ENCODE measurements at regions not wholly inside any gene's neighbourhood (a gene's known extent, or its start where the extent isn't known, plus 50 kb on each side); places are given as distances from the start of the nearest gene placed in this dataset.

DNA sequence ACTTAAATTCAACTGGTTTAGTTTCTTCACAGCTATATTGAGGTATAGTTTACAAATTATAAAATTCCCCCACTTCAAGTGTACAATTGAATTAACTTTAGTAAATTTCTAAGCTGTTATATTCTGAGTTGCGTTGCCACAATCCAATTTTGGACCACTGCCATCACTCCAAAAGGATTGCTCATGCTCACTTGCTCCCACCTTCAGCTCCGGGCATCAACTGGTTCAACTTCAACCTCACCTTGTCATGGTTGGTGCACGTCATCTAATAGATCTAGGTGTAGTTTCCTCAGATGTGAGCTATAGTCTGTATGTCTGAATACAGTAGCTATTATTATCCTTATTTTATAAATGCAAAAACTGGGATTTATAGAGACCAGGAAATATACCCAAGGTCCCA is 942.5 kb upstream of the WWC1 start:
- TF ChIP-seq SMARCA5 (IDR thresholded peaks at IDR 0.05), result no peak
- TF ChIP-seq RBBP5 (conservative IDR thresholded peaks at IDR 0.05), result no peak
- TF ChIP-seq, protein P1, sequence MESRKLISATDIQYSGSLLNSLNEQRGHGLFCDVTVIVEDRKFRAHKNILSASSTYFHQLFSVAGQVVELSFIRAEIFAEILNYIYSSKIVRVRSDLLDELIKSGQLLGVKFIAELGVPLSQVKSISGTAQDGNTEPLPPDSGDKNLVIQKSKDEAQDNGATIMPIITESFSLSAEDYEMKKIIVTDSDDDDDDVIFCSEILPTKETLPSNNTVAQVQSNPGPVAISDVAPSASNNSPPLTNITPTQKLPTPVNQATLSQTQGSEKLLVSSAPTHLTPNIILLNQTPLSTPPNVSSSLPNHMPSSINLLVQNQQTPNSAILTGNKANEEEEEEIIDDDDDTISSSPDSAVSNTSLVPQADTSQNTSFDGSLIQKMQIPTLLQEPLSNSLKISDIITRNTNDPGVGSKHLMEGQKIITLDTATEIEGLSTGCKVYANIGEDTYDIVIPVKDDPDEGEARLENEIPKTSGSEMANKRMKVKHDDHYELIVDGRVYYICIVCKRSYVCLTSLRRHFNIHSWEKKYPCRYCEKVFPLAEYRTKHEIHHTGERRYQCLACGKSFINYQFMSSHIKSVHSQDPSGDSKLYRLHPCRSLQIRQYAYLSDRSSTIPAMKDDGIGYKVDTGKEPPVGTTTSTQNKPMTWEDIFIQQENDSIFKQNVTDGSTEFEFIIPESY (IDR thresholded peaks at IDR 0.05), result no peak
- TF ChIP-seq HSF1 (IDR thresholded peaks at IDR 0.05; ENCODE audit: low read depth, low read length), result no peak
- TF ChIP-seq CREB1 (IDR thresholded peaks at IDR 0.05; ENCODE audit: low read depth), result no peak
- no peak for FAIRE-seq
- no peaks in the 10 kb centered on the region for H3K36me3 ChIP-seq (ENCODE audit: control insufficient read depth in 2 of 2, insufficient read depth in 2 of 2, low read length in 1 of 2)
- WGBS (ENCODE audit: insufficient coverage, insufficient replicate concordance, low lambda C conversion rate, missing lambda C conversion rate), result 29% methylated on average over 3 of the region's 3 CpGs
- ATAC-seq, result no peak
- no peaks in the 10 kb centered on the region for H3K9me3 ChIP-seq (replicated peaks; ENCODE audit: control insufficient read depth, insufficient read depth, low read length)
- no peaks in the 10 kb centered on the region for H3K27me3 ChIP-seq (replicated peaks in 1 of 2; ENCODE audit: control insufficient read depth in 2 of 2, insufficient read depth in 2 of 2, low read length in 1 of 2)
- RAD21 ChIA-PET (ENCODE audit: unreplicated experiment), result no interaction called here
- H3K4me2 ChIP-seq (ENCODE audit: control insufficient read depth, insufficient read depth), result no peak overlapping the region
- H2AFZ ChIP-seq (ENCODE audit: control insufficient read depth, low read depth, low read length), result no peak overlapping the region
- H3K4me1 ChIP-seq (ENCODE audit: control insufficient read depth, insufficient read depth, low read length), result no peaks in the 10 kb centered on the region
- no peaks in the 10 kb centered on the region for H3K79me2 ChIP-seq (ENCODE audit: control insufficient read depth, insufficient read depth, low read length)
- POLR2A ChIA-PET, result no interaction called here
- no peak overlapping the region for H3K9ac ChIP-seq (ENCODE audit: control insufficient read depth, insufficient read depth, low read length)
- CTCF ChIA-PET, result no interaction called here
- DNase-seq (ENCODE audit: low read depth, low spot score), result no peak
- in situ Hi-C loops (cut with MboI) (no loop called here), intact Hi-C loops (cut with micrococcal nuclease; ENCODE audit: unreplicated experiment) (no loop called here)
- no peaks in the 10 kb centered on the region for H4K20me1 ChIP-seq (ENCODE audit: control insufficient read depth, insufficient read depth)
- no TSS peak for BruUV-seq (replicated peaks)
- H3K4me3 ChIP-seq, result no peak overlapping the region
- H3K27ac ChIP-seq (ENCODE audit: control insufficient read depth, insufficient read depth), result no peak overlapping the region
- SMC1A ChIA-PET (ENCODE audit: uncharacterized antibody, unreplicated experiment), result no interaction called here

GRCh38 chr5:167351316-167351715 is 940.1 kb upstream of the WWC1 start:
- Histone ChIP-seq H3K9ac (ENCODE audit: control insufficient read depth, insufficient read depth, low read length) (no peak overlapping the region), H3K27ac (ENCODE audit: control insufficient read depth, insufficient read depth) (no peak overlapping the region), H3K36me3 (ENCODE audit: control insufficient read depth in 2 of 2, insufficient read depth in 2 of 2, low read length in 1 of 2) (no peaks in the 10 kb centered on the region), H4K20me1 (ENCODE audit: control insufficient read depth, insufficient read depth) (no peaks in the 10 kb centered on the region), H3K4me3 (no peak overlapping the region), H3K79me2 (ENCODE audit: control insufficient read depth, insufficient read depth, low read length) (no peaks in the 10 kb centered on the region), H3K4me1 (ENCODE audit: control insufficient read depth, insufficient read depth, low read length) (no peaks in the 10 kb centered on the region), H2AFZ (ENCODE audit: control insufficient read depth, low read depth, low read length) (no peak overlapping the region), H3K9me3 (replicated peaks; ENCODE audit: control insufficient read depth, insufficient read depth, low read length) (no peaks in the 10 kb centered on the region), H3K4me2 (ENCODE audit: control insufficient read depth, insufficient read depth) (no peak overlapping the region), H3K27me3 (replicated peaks in 1 of 2; ENCODE audit: control insufficient read depth in 2 of 2, insufficient read depth in 2 of 2, low read length in 1 of 2) (no peaks in the 10 kb centered on the region)
- in situ Hi-C loops (cut with MboI), result no loop called here
- WGBS (ENCODE audit: insufficient coverage, insufficient replicate concordance, low lambda C conversion rate, missing lambda C conversion rate), result 58% methylated on average over 4 of the region's 4 CpGs
- BruUV-seq (replicated peaks), result no TSS peak
- POLR2A ChIA-PET, result no interaction called here
- no peak for ATAC-seq
- no peak for FAIRE-seq
- RAD21 ChIA-PET (ENCODE audit: unreplicated experiment), result no interaction called here
- DNase-seq (ENCODE audit: low read depth, low spot score), result no peak
- CTCF ChIA-PET, result no interaction called here
- intact Hi-C loops (cut with micrococcal nuclease; ENCODE audit: unreplicated experiment), result no loop called here
- SMC1A ChIA-PET (ENCODE audit: uncharacterized antibody, unreplicated experiment), result interaction anchor here (1.1 kb wide), 1 partner anchor 11 kb away, joined by 3 read pairs; no protein-coding TSS in a partner anchor
- TF ChIP-seq FOXK2 (IDR thresholded peaks at IDR 0.05), result no peak
- TF ChIP-seq, protein P2, sequence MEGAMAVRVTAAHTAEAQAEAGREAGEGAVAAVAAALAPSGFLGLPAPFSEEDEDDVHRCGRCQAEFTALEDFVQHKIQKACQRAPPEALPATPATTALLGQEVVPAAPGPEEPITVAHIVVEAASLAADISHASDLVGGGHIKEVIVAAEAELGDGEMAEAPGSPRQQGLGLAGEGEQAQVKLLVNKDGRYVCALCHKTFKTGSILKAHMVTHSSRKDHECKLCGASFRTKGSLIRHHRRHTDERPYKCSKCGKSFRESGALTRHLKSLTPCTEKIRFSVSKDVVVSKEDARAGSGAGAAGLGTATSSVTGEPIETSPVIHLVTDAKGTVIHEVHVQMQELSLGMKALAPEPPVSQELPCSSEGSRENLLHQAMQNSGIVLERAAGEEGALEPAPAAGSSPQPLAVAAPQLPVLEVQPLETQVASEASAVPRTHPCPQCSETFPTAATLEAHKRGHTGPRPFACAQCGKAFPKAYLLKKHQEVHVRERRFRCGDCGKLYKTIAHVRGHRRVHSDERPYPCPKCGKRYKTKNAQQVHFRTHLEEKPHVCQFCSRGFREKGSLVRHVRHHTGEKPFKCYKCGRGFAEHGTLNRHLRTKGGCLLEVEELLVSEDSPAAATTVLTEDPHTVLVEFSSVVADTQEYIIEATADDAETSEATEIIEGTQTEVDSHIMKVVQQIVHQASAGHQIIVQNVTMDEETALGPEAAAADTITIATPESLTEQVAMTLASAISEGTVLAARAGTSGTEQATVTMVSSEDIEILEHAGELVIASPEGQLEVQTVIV (IDR thresholded peaks at IDR 0.05; ENCODE audit: borderline replicate concordance, partially characterized antibody), result no peak
- TF ChIP-seq KAT2A (conservative IDR thresholded peaks at IDR 0.05; ENCODE audit: control insufficient read depth, low read depth, low read length), result no peak
- TF ChIP-seq, protein P3, sequence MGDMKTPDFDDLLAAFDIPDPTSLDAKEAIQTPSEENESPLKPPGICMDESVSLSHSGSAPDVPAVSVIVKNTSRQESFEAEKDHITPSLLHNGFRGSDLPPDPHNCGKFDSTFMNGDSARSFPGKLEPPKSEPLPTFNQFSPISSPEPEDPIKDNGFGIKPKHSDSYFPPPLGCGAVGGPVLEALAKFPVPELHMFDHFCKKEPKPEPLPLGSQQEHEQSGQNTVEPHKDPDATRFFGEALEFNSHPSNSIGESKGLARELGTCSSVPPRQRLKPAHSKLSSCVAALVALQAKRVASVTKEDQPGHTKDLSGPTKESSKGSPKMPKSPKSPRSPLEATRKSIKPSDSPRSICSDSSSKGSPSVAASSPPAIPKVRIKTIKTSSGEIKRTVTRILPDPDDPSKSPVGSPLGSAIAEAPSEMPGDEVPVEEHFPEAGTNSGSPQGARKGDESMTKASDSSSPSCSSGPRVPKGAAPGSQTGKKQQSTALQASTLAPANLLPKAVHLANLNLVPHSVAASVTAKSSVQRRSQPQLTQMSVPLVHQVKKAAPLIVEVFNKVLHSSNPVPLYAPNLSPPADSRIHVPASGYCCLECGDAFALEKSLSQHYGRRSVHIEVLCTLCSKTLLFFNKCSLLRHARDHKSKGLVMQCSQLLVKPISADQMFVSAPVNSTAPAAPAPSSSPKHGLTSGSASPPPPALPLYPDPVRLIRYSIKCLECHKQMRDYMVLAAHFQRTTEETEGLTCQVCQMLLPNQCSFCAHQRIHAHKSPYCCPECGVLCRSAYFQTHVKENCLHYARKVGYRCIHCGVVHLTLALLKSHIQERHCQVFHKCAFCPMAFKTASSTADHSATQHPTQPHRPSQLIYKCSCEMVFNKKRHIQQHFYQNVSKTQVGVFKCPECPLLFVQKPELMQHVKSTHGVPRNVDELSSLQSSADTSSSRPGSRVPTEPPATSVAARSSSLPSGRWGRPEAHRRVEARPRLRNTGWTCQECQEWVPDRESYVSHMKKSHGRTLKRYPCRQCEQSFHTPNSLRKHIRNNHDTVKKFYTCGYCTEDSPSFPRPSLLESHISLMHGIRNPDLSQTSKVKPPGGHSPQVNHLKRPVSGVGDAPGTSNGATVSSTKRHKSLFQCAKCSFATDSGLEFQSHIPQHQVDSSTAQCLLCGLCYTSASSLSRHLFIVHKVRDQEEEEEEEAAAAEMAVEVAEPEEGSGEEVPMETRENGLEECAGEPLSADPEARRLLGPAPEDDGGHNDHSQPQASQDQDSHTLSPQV (IDR thresholded peaks at IDR 0.05), result no peak

Measured in GM12878 (cell line).